GM13977 (cell line): ENCODE measurements at regions not wholly inside any gene's neighbourhood (a gene's known extent, or its start where the extent isn't known, plus 50 kb on each side); places are given as distances from the start of the nearest gene placed in this dataset.

ENCODE experiments used
- DNase-seq: peaks from one replicate; pipeline ENCODE4 v3.0.0; 2012; ENCODE audit warnings: low spot score
- CTCF ChIP-seq: IDR thresholded peaks from 2 replicates; pipeline ENCODE4 v1.5.1; 2012; ENCODE audit warnings: mild to moderate bottlenecking, control low read depth; ENCODE audit not compliant: insufficient read depth; ENCODE audit errors: extremely low read depth, missing control alignments
- in situ Hi-C: fragments of 300-500 bp; cut with MboI; formaldehyde crosslinking; loops from one replicate; pipeline ENCODE4 v1.12.0; 2022; ENCODE audit warnings: low sequenced_read_pairs, low pct_unique_long_range_greater_than_20kb, mixed read lengths, inconsistent platforms; ENCODE audit not compliant: unreplicated experiment

DNA sequence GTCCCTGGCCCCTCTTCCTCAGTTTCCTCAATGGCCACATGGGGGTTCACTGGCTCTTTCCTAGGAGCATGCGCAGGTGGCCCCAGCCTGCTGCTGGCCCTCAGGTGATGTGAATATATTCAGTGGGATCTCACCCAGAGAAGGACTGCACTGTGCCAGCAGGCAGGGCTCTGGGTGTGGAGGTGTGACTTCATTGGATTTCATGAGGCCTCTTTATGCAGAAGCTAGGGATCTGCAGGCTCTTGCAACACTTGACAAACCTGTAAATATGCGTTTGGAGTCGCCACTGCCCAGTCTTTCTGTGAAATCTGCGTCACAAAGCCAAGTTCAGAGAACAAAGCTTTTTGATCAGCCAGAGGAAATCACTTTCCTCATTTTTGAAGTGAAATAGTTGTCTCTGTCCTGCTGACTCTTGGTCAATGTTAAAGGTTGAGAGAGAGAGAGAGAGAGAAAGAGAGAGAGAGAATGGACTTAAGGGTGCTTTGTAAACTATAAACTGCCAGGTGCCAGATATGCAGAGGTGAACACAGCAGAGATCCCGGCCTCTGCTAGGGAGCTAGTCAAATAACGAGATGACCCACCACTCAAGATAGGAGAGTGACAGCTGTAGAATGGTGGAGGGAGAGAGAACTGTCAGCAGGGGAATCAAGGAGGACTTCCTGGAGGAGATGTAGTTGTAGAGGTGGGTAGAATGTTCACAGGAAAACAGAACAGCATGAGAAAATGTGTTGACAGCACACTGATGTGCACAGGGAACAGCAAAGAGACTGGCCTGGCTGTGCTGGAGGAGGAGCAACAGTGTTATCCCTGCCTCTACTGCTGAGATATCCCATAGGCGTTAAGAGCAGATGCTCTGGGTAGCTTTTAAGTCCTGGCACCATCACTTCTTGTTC lies 167.0 kb upstream of the ZNF618 start:
- no peak for DNase-seq
- in situ Hi-C loops: no loop called here
- TF ChIP-seq CTCF: no peak

GRCh38 chr9:113709721-113710120 lies 166.4 kb upstream of the ZNF618 start:
- DNase-seq: no peak
- in situ Hi-C loops: no loop called here
- no peak for TF ChIP-seq CTCF

DNA sequence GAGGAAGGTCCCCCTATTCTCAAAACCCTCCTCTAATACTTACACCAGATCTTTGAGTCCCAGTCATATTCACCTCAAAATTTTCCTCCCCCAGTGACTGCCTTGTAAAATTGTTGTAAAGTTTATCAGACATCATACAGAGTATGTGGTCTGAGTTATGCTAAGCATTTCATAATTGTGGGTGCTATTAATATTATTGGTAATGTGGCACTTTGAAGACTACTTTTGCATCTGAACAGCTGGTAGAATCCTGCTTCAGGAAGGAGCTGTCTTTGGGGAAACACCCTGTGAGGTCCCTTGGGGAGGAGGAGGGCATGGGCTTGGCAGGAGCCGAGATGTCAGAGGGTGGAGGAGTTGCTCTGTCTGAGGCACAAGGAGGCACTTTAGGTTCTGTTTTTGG lies 164.9 kb upstream of the ZNF618 start:
- no peak for DNase-seq
- TF ChIP-seq CTCF: no peak
- in situ Hi-C loops: no loop called here

DNA sequence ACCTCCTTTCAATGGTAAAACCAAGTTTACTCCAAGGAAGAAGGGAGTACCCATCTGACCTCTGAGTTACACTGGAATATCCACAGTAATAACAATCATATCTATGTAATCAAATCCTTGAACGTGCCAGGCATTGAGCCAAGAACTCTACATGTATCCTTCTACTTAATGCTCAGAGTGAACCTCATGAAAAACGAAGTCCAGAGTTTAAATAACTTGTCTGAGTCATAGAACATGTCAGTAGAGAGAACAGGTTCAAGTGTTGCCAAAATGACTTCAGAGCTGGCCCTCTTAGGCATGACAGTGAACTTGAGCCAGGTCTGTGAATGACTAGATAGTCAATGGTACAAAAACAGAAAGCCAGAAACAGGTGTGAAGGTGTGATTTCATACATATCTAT lies 164.1 kb upstream of the ZNF618 start:
- no peak for TF ChIP-seq CTCF
- in situ Hi-C loops: no loop called here
- DNase-seq: no peak

DNA sequence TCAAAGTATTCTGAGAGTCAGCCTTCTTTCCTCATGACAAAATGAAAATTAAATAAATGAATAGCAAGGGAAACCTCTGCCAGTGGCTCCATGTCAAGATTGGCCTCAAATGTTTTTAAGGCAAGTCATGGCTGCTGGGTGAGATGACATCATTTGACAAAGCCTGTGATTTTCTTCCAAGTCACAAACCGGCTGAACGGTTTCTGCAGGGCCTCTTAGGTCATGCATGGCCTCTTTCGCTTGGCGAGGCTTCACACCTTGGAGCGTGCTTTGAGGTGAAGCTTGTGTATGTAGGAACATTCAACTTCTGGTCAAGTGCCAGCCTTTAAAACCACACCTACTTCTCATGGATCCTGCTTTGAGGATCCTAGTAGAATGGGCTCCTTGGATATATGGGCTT lies 161.0 kb upstream of the ZNF618 start:
- DNase-seq: no peak
- TF ChIP-seq CTCF: no peak
- in situ Hi-C loops: no loop called here

DNA sequence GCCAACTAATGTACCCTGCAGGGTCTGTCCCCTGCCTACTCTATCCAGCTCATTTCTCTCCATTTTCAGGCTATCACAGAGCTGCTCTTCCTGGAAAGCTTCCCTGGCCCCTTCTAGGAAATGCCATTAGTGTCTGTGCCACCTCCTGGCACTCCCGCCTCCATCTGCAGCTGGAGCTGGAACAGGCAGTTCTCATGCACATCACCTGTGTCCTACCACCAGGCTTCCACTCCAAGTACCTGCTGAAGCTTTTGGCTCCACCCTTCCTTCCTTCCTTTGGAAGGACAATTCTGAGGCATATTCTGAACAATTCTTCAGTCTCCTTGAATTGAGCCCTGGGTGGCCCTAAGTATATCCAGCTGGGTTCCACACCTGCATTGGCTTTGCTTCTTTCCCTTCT lies 156.2 kb upstream of the ZNF618 start:
- in situ Hi-C loops: no loop called here
- TF ChIP-seq CTCF: no peak
- DNase-seq: no peak
